ENCODE measurements at regions not wholly inside any gene's neighbourhood (a gene's known extent, or its start where the extent isn't known, plus 50 kb on each side); places are given as distances from the start of the nearest gene placed in this dataset.

DNA sequence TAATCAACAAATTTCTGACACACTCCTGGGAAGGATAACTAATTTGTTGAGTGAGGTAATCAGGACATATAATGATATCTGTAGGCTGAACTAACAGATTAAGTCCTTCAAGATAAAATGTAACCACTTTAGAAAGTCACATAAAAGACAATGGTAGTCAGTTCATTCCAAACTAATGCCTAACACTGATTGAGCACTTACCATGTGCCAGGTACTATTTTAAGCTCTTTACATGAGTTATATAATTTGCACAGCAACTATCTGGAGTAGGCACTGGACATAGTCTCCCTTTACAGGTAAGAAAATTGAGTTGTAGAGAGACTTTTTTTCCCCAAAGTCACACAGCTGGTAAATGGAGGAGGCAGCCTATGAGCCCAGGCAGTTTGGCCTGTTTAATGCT lies 211.2 kb upstream of the CFAP20DC start:
- TF ChIP-seq YY1 (IDR thresholded peaks at IDR 0.05; ENCODE audit: low read depth, low read length) (no peak), NR2C2 (IDR thresholded peaks at IDR 0.05; ENCODE audit: borderline replicate concordance, control insufficient read depth, insufficient read length, low read depth) (no peak), SMC3 (IDR thresholded peaks at IDR 0.05; ENCODE audit: borderline replicate concordance, low read length) (no peak)
